HepG2 (cell line): ENCODE measurements at regions not wholly inside any gene's neighbourhood (a gene's known extent, or its start where the extent isn't known, plus 50 kb on each side); places are given as distances from the start of the nearest gene placed in this dataset.

Experiments
- ELF1 ChIP-seq: sonication (generic); formaldehyde crosslinking; IDR thresholded peaks from 2 replicates; pipeline ENCODE4 v1.4.0; 2020; ENCODE audit warnings: missing genetic modification reagents
- EP300 ChIP-seq, 3 experiments: sonication (generic) in 1 of 3; formaldehyde crosslinking in 1 of 3; IDR thresholded peaks; 2 replicates each; pipeline versions ENCODE4 v1.5.1 to v1.6.1; 2011 to 2020; ENCODE audit warnings: low read depth in 2 of 3, low read length in 2 of 3, borderline replicate concordance in 1 of 3, improper control_type of control experiment in 1 of 3, mild to moderate bottlenecking in 1 of 3, missing genetic modification reagents in 1 of 3, moderate library complexity in 1 of 3
- JUND ChIP-seq: sonication (generic); formaldehyde crosslinking; IDR thresholded peaks from 2 replicates; pipeline ENCODE4 v1.8.0; 2022; ENCODE audit warnings: mild to moderate bottlenecking, missing genetic modification reagents
- KAT8 ChIP-seq: IDR thresholded peaks from 2 replicates; pipeline ENCODE4 v1.6.1; 2016; ENCODE audit warnings: missing genetic modification reagents, missing compliant biosample characterization
- KLF15 ChIP-seq: sonication (generic); formaldehyde crosslinking; IDR thresholded peaks from 2 replicates; pipeline ENCODE4 v1.8.1; 2023; ENCODE audit warnings: borderline replicate concordance, mild to moderate bottlenecking, inconsistent platforms, missing genetic modification reagents, mixed read lengths
- NKX3-1 ChIP-seq: sonication (generic); formaldehyde crosslinking; IDR thresholded peaks from 2 replicates; pipeline ENCODE4 v1.5.0; 2020; ENCODE audit warnings: missing genetic modification reagents
- SP140L ChIP-seq: sonication (generic); formaldehyde crosslinking; IDR thresholded peaks from 2 replicates; pipeline ENCODE4 v1.4.0; 2020; ENCODE audit warnings: missing genetic modification reagents, borderline replicate concordance
- ZC3H13 ChIP-seq: sonication (generic); formaldehyde crosslinking; IDR thresholded peaks from 2 replicates; pipeline ENCODE4 v1.8.1; 2023; ENCODE audit warnings: mild to moderate bottlenecking, missing genetic modification reagents, moderate library complexity
- ZFP1 ChIP-seq: IDR thresholded peaks from 2 replicates; pipeline ENCODE4 v1.6.1; 2016
- ZFYVE20 ChIP-seq: sonication (generic); formaldehyde crosslinking; IDR thresholded peaks from 2 replicates; pipeline ENCODE4 v1.8.0; 2023; ENCODE audit warnings: low read depth, mild to moderate bottlenecking, moderate library complexity, missing genetic modification reagents, borderline replicate concordance
- ZMYM4 ChIP-seq: sonication (generic); formaldehyde crosslinking; IDR thresholded peaks from 2 replicates; pipeline ENCODE4 v1.8.1; 2023; ENCODE audit warnings: mild to moderate bottlenecking, missing genetic modification reagents
- ZNF256 ChIP-seq: sonication (generic); formaldehyde crosslinking; conservative IDR thresholded peaks from 2 replicates; pipeline ENCODE4 v1.4.0; 2020; ENCODE audit warnings: missing genetic modification reagents
- ZNF292 ChIP-seq: sonication (generic); formaldehyde crosslinking; IDR thresholded peaks from 2 replicates; pipeline ENCODE4 v1.8.1; 2022; ENCODE audit warnings: mild to moderate bottlenecking, low read depth, missing genetic modification reagents, borderline replicate concordance
- ZNF34 ChIP-seq: sonication (generic); formaldehyde crosslinking; IDR thresholded peaks from 2 replicates; pipeline ENCODE4 v1.4.0; 2020; ENCODE audit warnings: mild to moderate bottlenecking, missing genetic modification reagents, borderline replicate concordance
- ZNF549 ChIP-seq: sonication (generic); formaldehyde crosslinking; IDR thresholded peaks from 2 replicates; pipeline ENCODE4 v1.5.0; 2020; ENCODE audit warnings: missing genetic modification reagents
- ZNF577 ChIP-seq: sonication (generic); formaldehyde crosslinking; IDR thresholded peaks from 2 replicates; pipeline ENCODE4 v1.4.0; 2020; ENCODE audit warnings: mild to moderate bottlenecking, low read depth, missing genetic modification reagents, borderline replicate concordance
- ZNF788 ChIP-seq: sonication (generic); formaldehyde crosslinking; IDR thresholded peaks from 2 replicates; pipeline ENCODE4 v1.5.0; 2020; ENCODE audit warnings: mild to moderate bottlenecking, missing genetic modification reagents, borderline replicate concordance
- ZSCAN31 ChIP-seq: sonication (generic); formaldehyde crosslinking; IDR thresholded peaks from 2 replicates; pipeline ENCODE4 v1.5.0; 2020; ENCODE audit warnings: low read depth, mild to moderate bottlenecking, missing genetic modification reagents
- TF ChIP-seq, protein P1 (sequence below): sonication (generic); formaldehyde crosslinking; IDR thresholded peaks from 2 replicates; pipeline ENCODE4 v1.5.0; 2020; ENCODE audit warnings: missing genetic modification reagents, mild to moderate bottlenecking, borderline replicate concordance
- TF ChIP-seq, protein P2 (sequence below): sonication (generic); formaldehyde crosslinking; IDR thresholded peaks from 2 replicates; pipeline ENCODE4 v1.9.0; 2022; ENCODE audit warnings: low read depth, missing genetic modification reagents
- TF ChIP-seq, protein P3 (sequence below), 2 experiments: sonication (generic) in 1 of 2; formaldehyde crosslinking in 1 of 2; IDR thresholded peaks; 2 replicates each; pipeline versions ENCODE4 v1.4.0 to v1.6.1; 2018 to 2020; ENCODE audit warnings: missing genetic modification reagents in 2 of 2, borderline replicate concordance in 1 of 2, low read depth in 1 of 2, mild to moderate bottlenecking in 1 of 2, missing biosample characterization in 1 of 2
- TF ChIP-seq, protein P4 (sequence below): sonication (generic); formaldehyde crosslinking; conservative IDR thresholded peaks from 2 replicates; pipeline ENCODE4 v1.4.0; 2020; ENCODE audit warnings: missing genetic modification reagents
- TF ChIP-seq, protein P5 (sequence below): sonication (generic); formaldehyde crosslinking; IDR thresholded peaks from 2 replicates; pipeline ENCODE4 v1.5.1; 2020; ENCODE audit warnings: missing genetic modification reagents, mild to moderate bottlenecking, borderline replicate concordance

DNA sequence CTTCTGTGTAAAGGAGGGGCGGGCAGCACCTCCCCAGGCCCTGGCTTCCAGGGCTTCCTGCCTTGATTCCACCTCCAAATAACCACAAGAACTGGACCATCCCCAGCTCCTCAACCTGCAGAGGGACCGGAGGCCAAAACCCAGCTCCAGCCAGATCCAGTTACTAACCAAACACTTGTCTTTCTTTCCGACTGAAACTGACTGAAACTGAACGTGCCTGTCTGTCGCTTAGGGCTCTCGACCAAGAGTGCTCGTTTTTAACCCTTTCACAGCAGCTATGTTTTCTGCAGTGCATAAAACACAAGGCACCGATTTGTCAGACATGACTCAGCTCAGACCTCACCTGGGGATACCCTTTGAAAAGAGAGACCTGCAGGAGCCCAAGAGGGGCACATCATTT, 249.9 kb upstream of the SIX2 start (continued):
- TF ChIP-seq, protein P1, sequence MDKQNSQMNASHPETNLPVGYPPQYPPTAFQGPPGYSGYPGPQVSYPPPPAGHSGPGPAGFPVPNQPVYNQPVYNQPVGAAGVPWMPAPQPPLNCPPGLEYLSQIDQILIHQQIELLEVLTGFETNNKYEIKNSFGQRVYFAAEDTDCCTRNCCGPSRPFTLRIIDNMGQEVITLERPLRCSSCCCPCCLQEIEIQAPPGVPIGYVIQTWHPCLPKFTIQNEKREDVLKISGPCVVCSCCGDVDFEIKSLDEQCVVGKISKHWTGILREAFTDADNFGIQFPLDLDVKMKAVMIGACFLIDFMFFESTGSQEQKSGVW: no peak
- TF ChIP-seq SP140L (CRISPR knock-in tag) (no peak), KLF15 (CRISPR knock-in tag) (no peak), ZNF549 (CRISPR knock-in tag) (no peak), ZC3H13 (CRISPR knock-in tag) (no peak), ZNF788 (no peak), ZMYM4 (CRISPR knock-in tag) (no peak), KAT8 (CRISPR knock-in tag) (no peak), ZFYVE20 (CRISPR knock-in tag) (no peak), NKX3-1 (CRISPR knock-in tag) (no peak), ZFP1 (CRISPR knock-in tag) (no peak), ZNF34 (CRISPR knock-in tag) (no peak), ZNF577 (CRISPR knock-in tag) (no peak), EP300 (IDR thresholded peaks at IDR 0.05; ENCODE audit: low read depth in 2 of 2, low read length in 2 of 2) (no peak), EP300 (CRISPR knock-in tag; IDR thresholded peaks at IDR 0.05; ENCODE audit: borderline replicate concordance) (no peak), JUND (no peak), ZNF292 (no peak), ELF1 (CRISPR knock-in tag) (no peak), ZNF256 (no peak), ZSCAN31 (no peak)
- TF ChIP-seq, protein P2, sequence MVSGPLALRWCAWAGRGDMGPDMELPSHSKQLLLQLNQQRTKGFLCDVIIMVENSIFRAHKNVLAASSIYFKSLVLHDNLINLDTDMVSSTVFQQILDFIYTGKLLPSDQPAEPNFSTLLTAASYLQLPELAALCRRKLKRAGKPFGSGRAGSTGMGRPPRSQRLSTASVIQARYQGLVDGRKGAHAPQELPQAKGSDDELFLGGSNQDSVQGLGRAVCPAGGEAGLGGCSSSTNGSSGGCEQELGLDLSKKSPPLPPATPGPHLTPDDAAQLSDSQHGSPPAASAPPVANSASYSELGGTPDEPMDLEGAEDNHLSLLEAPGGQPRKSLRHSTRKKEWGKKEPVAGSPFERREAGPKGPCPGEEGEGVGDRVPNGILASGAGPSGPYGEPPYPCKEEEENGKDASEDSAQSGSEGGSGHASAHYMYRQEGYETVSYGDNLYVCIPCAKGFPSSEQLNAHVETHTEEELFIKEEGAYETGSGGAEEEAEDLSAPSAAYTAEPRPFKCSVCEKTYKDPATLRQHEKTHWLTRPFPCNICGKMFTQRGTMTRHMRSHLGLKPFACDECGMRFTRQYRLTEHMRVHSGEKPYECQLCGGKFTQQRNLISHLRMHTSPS (CRISPR knock-in tag): no peak
- TF ChIP-seq, protein P3, sequence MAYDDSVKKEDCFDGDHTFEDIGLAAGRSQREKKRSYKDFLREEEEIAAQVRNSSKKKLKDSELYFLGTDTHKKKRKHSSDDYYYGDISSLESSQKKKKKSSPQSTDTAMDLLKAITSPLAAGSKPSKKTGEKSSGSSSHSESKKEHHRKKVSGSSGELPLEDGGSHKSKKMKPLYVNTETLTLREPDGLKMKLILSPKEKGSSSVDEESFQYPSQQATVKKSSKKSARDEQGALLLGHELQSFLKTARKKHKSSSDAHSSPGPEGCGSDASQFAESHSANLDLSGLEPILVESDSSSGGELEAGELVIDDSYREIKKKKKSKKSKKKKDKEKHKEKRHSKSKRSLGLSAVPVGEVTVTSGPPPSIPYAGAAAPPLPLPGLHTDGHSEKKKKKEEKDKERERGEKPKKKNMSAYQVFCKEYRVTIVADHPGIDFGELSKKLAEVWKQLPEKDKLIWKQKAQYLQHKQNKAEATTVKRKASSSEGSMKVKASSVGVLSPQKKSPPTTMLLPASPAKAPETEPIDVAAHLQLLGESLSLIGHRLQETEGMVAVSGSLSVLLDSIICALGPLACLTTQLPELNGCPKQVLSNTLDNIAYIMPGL (CRISPR knock-in tag; IDR thresholded peaks at IDR 0.05; ENCODE audit: borderline replicate concordance in 1 of 2, low read depth in 1 of 2): no peak
- TF ChIP-seq, protein P4, sequence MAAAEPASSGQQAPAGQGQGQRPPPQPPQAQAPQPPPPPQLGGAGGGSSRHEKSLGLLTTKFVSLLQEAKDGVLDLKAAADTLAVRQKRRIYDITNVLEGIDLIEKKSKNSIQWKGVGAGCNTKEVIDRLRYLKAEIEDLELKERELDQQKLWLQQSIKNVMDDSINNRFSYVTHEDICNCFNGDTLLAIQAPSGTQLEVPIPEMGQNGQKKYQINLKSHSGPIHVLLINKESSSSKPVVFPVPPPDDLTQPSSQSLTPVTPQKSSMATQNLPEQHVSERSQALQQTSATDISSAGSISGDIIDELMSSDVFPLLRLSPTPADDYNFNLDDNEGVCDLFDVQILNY: no peak
- TF ChIP-seq, protein P5, sequence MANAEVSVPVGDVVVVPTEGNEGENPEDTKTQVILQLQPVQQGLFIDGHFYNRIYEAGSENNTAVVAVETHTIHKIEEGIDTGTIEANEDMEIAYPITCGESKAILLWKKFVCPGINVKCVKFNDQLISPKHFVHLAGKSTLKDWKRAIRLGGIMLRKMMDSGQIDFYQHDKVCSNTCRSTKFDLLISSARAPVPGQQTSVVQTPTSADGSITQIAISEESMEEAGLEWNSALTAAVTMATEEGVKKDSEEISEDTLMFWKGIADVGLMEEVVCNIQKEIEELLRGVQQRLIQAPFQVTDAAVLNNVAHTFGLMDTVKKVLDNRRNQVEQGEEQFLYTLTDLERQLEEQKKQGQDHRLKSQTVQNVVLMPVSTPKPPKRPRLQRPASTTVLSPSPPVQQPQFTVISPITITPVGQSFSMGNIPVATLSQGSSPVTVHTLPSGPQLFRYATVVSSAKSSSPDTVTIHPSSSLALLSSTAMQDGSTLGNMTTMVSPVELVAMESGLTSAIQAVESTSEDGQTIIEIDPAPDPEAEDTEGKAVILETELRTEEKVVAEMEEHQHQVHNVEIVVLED: no peak
